H9 (cell line): ENCODE measurements at regions not wholly inside any gene's neighbourhood (a gene's known extent, or its start where the extent isn't known, plus 50 kb on each side); places are given as distances from the start of the nearest gene placed in this dataset.

Experiments
- DNase-seq: peaks from one replicate; pipeline ENCODE4 v3.0.0-alpha.2; 2017
- H2AFZ ChIP-seq: one replicate; pipeline ENCODE4 v1.6.1; 2013; ENCODE audit warnings: mild to moderate bottlenecking, low read length, control low read depth, moderate library complexity
- H2AK5ac ChIP-seq: 2 replicates; pipeline ENCODE4 v1.6.1; 2013; ENCODE audit warnings: low read length, control low read depth, mixed read lengths; ENCODE audit not compliant: insufficient read length
- H2BK120ac ChIP-seq: one replicate; pipeline ENCODE4 v1.6.1; 2013; ENCODE audit warnings: low read depth, mild to moderate bottlenecking, low read length, control low read depth, inconsistent platforms; ENCODE audit not compliant: poor library complexity, severe bottlenecking
- H2BK12ac ChIP-seq: 2 replicates; pipeline ENCODE4 v1.6.1; 2013; ENCODE audit warnings: low read length, control low read depth, mixed read lengths, low read depth; ENCODE audit not compliant: insufficient read length
- H2BK15ac ChIP-seq: 2 replicates; pipeline ENCODE4 v1.6.1; 2013; ENCODE audit warnings: low read depth, low read length, control low read depth
- H2BK20ac ChIP-seq: one replicate; pipeline ENCODE4 v1.6.1; 2013; ENCODE audit warnings: low read depth, mild to moderate bottlenecking, low read length, control low read depth, inconsistent platforms; ENCODE audit not compliant: poor library complexity, severe bottlenecking
- H2BK5ac ChIP-seq: 2 replicates; pipeline ENCODE4 v1.6.1; 2013; ENCODE audit warnings: low read length, control low read depth, mixed read lengths; ENCODE audit not compliant: insufficient read length
- H3K14ac ChIP-seq: 2 replicates; pipeline ENCODE4 v1.6.1; 2013; ENCODE audit warnings: low read length, control low read depth; ENCODE audit not compliant: insufficient read depth
- H3K18ac ChIP-seq: 2 replicates; pipeline ENCODE4 v1.6.1; 2013; ENCODE audit warnings: low read depth, mild to moderate bottlenecking, mixed read lengths, low read length, control low read depth; ENCODE audit not compliant: insufficient read length
- H3K23ac ChIP-seq: 2 replicates; pipeline ENCODE4 v1.6.1; 2013; ENCODE audit warnings: low read length, control low read depth, mixed read lengths, low read depth; ENCODE audit not compliant: insufficient read length
- H3K23me2 ChIP-seq: 2 replicates; pipeline ENCODE4 v1.6.1; 2013; ENCODE audit warnings: low read depth, mild to moderate bottlenecking, mixed read lengths, low read length, control low read depth; ENCODE audit not compliant: insufficient read length, poor library complexity, severe bottlenecking
- H3K27ac ChIP-seq: 2 replicates; pipeline ENCODE4 v1.5.1; 2013; ENCODE audit warnings: low read length, control low read depth, mixed read lengths, low read depth; ENCODE audit not compliant: insufficient read length
- H3K27me3 ChIP-seq: 2 replicates; pipeline ENCODE4 v1.6.1; 2013; ENCODE audit warnings: low read length, control low read depth, inconsistent platforms; ENCODE audit not compliant: insufficient read depth
- H3K4ac ChIP-seq: 2 replicates; pipeline ENCODE4 v1.6.1; 2013; ENCODE audit warnings: low read depth, mild to moderate bottlenecking, control low read depth, inconsistent platforms, low read length, moderate library complexity
- H3K4me1 ChIP-seq: 2 replicates; pipeline ENCODE4 v1.6.1; 2013; ENCODE audit warnings: low read length, control low read depth, inconsistent platforms; ENCODE audit not compliant: insufficient read depth
- H3K4me2 ChIP-seq: 2 replicates; pipeline ENCODE4 v1.6.1; 2013; ENCODE audit warnings: low read length, control low read depth, mixed read lengths; ENCODE audit not compliant: insufficient read length, insufficient read depth
- H3K56ac ChIP-seq: 2 replicates; pipeline ENCODE4 v1.6.1; 2013; ENCODE audit warnings: low read depth, mild to moderate bottlenecking, mixed read lengths, low read length, control low read depth; ENCODE audit not compliant: insufficient read length
- H3K79me1 ChIP-seq: 2 replicates; pipeline ENCODE4 v1.6.1; 2013; ENCODE audit warnings: low read depth, mild to moderate bottlenecking, moderate library complexity, low read length, control low read depth, inconsistent platforms; ENCODE audit not compliant: insufficient read depth, poor library complexity, severe bottlenecking
- H3K79me2 ChIP-seq: 2 replicates; pipeline ENCODE4 v1.6.1; 2013; ENCODE audit warnings: low read length, control low read depth, inconsistent platforms; ENCODE audit not compliant: insufficient read depth
- H3K9ac ChIP-seq: 2 replicates; pipeline ENCODE4 v1.6.1; 2013; ENCODE audit warnings: low read length, control low read depth, mixed read lengths; ENCODE audit not compliant: insufficient read length; ENCODE audit errors: extremely low read depth
- H3K9me3 ChIP-seq: one replicate; pipeline ENCODE4 v1.6.1; 2013; ENCODE audit warnings: low read depth, low read length, inconsistent platforms; ENCODE audit not compliant: control insufficient read depth
- H3T11ph ChIP-seq: one replicate; pipeline ENCODE4 v1.6.1; 2013; ENCODE audit warnings: mild to moderate bottlenecking, low read length, control low read depth, inconsistent platforms
- H4K20me1 ChIP-seq: one replicate; pipeline ENCODE4 v1.6.1; 2013; ENCODE audit not compliant: control insufficient read depth, insufficient read length, insufficient read depth
- H4K5ac ChIP-seq: 2 replicates; pipeline ENCODE4 v1.6.1; 2013; ENCODE audit warnings: low read depth, mild to moderate bottlenecking, mixed read lengths, low read length, control low read depth; ENCODE audit not compliant: insufficient read length
- H4K8ac ChIP-seq: replicated peaks from 2 replicates; pipeline ENCODE4 v1.6.1; 2013; ENCODE audit warnings: low read length, control low read depth, mixed read lengths, low read depth; ENCODE audit not compliant: insufficient read length
- H4K91ac ChIP-seq: 2 replicates; pipeline ENCODE4 v1.6.1; 2013; ENCODE audit warnings: low read depth, mild to moderate bottlenecking, moderate library complexity, mixed read lengths, low read length, control low read depth; ENCODE audit not compliant: insufficient read length
- H3K27ac Mint-ChIP-seq, 3 experiments: 2 replicates in 2 of 3; 3 replicates in 1 of 3; pipeline ENCODE4 v1.8.0; 2020 to 2021; ENCODE audit warnings: mixed read lengths in 3 of 3, mild to moderate bottlenecking in 1 of 3, moderate library complexity in 1 of 3
- H3K27me3 Mint-ChIP-seq: 2 replicates; pipeline ENCODE4 v1.8.0; 2021; ENCODE audit warnings: low read depth, mild to moderate bottlenecking, moderate library complexity, mixed read lengths
- H3K36me3 Mint-ChIP-seq, 3 experiments: 2 replicates in 2 of 3; 3 replicates in 1 of 3; pipeline ENCODE4 v1.8.0; 2020 to 2021; ENCODE audit warnings: low read depth in 3 of 3, mixed read lengths in 3 of 3; ENCODE audit not compliant: insufficient read depth in 1 of 3
- H3K4me1 Mint-ChIP-seq, 2 experiments: 2 replicates each; pipeline ENCODE4 v1.8.0; 2020; ENCODE audit warnings: mixed read lengths in 2 of 2
- H3K4me3 Mint-ChIP-seq, 2 experiments: 2 replicates in 1 of 2; 3 replicates in 1 of 2; pipeline ENCODE4 v1.8.0; 2020 to 2021; ENCODE audit warnings: mild to moderate bottlenecking in 2 of 2, mixed read lengths in 2 of 2, moderate library complexity in 1 of 2
- H3K9me3 Mint-ChIP-seq, 2 experiments: 2 replicates in 1 of 2; 3 replicates in 1 of 2; pipeline ENCODE4 v1.8.0; 2020; ENCODE audit warnings: mild to moderate bottlenecking in 2 of 2, mixed read lengths in 2 of 2, moderate library complexity in 1 of 2
- CTCF ChIP-seq: fragments of 200-600 bp; sonication (generic); conservative IDR thresholded peaks from 3 replicates; pipeline ENCODE4 v1.8.0; 2021; ENCODE audit warnings: antibody characterized with exemption, mild to moderate bottlenecking
- WGBS: extraction: QIAGEN DNeasy Blood & Tissue Kit; methylation state at CpG from one replicate; pipeline ENCODE4 v1.1.7; 2013; ENCODE audit warnings: missing lambda C conversion rate, low lambda C conversion rate, mixed read lengths; ENCODE audit not compliant: insufficient read length; ENCODE audit errors: extremely low coverage; 5-methylcytosine and 5-hydroxymethylcytosine counted together

GRCh38 chr10:106439366-106439765 lies 725.1 kb downstream of the SORCS1 start:
- H3K79me2 ChIP-seq: no peaks in the 10 kb centered on the region
- H3K27me3 Mint-ChIP-seq: no peaks in the 10 kb centered on the region
- H3K9ac ChIP-seq: no peak overlapping the region
- no peak overlapping the region for H3K4me2 ChIP-seq
- H3K18ac ChIP-seq: no peak overlapping the region
- H4K8ac ChIP-seq: no peak overlapping the region
- H2AK5ac ChIP-seq: no peak overlapping the region
- H3K23ac ChIP-seq: no peak overlapping the region
- no peak overlapping the region for H3T11ph ChIP-seq
- H3K4ac ChIP-seq: no peak overlapping the region
- no peaks in the 10 kb centered on the region for H3K23me2 ChIP-seq
- no peaks in the 10 kb centered on the region for H3K9me3 ChIP-seq
- H3K27me3 ChIP-seq: no peaks in the 10 kb centered on the region
- H3K4me1 ChIP-seq: no peaks in the 10 kb centered on the region; the same call in 1 of the 2 replicates
- no peak overlapping the region for H2BK12ac ChIP-seq
- no peak overlapping the region for H3K14ac ChIP-seq
- no peak overlapping the region for H2AFZ ChIP-seq
- no peak overlapping the region for H3K56ac ChIP-seq
- H3K79me1 ChIP-seq: no peaks in the 10 kb centered on the region
- H3K36me3 Mint-ChIP-seq: no peaks in the 10 kb centered on the region
- no peak overlapping the region for H2BK15ac ChIP-seq
- no peaks in the 10 kb centered on the region for H3K4me1 Mint-ChIP-seq
- DNase-seq: no peak
- no peaks in the 10 kb centered on the region for H4K20me1 ChIP-seq
- no peak for TF ChIP-seq CTCF
- H3K4me3 Mint-ChIP-seq: no peak overlapping the region
- H3K27ac Mint-ChIP-seq: no peak overlapping the region
- no peak overlapping the region for H2BK20ac ChIP-seq
- H2BK5ac ChIP-seq: no peak overlapping the region
- WGBS: no CpG with 5 or more reads among the region's 3 CpGs
- no peak overlapping the region for H3K27ac ChIP-seq
- no peak overlapping the region for H2BK120ac ChIP-seq
- peaks cover 0 to 2% of the 10 kb centered on the region in 2 experiments; a peak in 1 of 5 replicates for H3K9me3 Mint-ChIP-seq
- H4K5ac ChIP-seq: no peak overlapping the region
- no peak overlapping the region for H4K91ac ChIP-seq
